Prostate gland (tissue), 2 donors: ENCODE measurements at regions not wholly inside any gene's neighbourhood (a gene's known extent, or its start where the extent isn't known, plus 50 kb on each side); places are given as distances from the start of the nearest gene placed in this dataset.
"Not testable (repeated sequence)": the region's sequence is repeated elsewhere in the genome, so short reads cannot be mapped to it uniquely, and the experiment has no call there.

Source experiments
- DNase-seq: peaks from one replicate; pipeline ENCODE4 v3.0.0-alpha.2; 2019; ENCODE audit warnings: low spot score
- H3K27ac ChIP-seq, 2 donors: fragments of 200-600 bp; sonication (generic); 2 replicates each; pipeline ENCODE4 v1.5.1; 2017 to 2019
- H3K27me3 ChIP-seq: fragments of 200-600 bp; sonication (generic); replicated peaks from 2 replicates; pipeline ENCODE4 v1.5.1; 2019; ENCODE audit not compliant: insufficient read depth
- H3K36me3 ChIP-seq, 2 donors: fragments of 200-600 bp; sonication (generic); 1 replicate in 1 of 2; 2 replicates in 1 of 2; pipeline versions ENCODE4 v1.5.1 to v1.8.1; 2017 to 2019
- H3K4me1 ChIP-seq: fragments of 200-600 bp; sonication (generic); replicated peaks from 2 replicates; pipeline ENCODE4 v1.5.1; 2019
- H3K4me3 ChIP-seq, 2 donors: fragments of 200-600 bp; sonication (generic); 2 replicates each; pipeline ENCODE4 v1.5.1; 2017 to 2019
- H3K9me3 ChIP-seq: fragments of 200-600 bp; sonication (generic); 2 replicates; pipeline ENCODE4 v1.5.1; 2017
- POLR2A ChIP-seq: fragments of 450-650 bp; IDR thresholded peaks from one replicate; pipeline ENCODE4 v1.6.1; 2016; ENCODE audit warnings: antibody characterized with exemption, mild to moderate bottlenecking
- POLR2AphosphoS5 ChIP-seq: sonication (generic); formaldehyde crosslinking; IDR thresholded peaks from one replicate; pipeline ENCODE4 v1.6.1; 2017; ENCODE audit warnings: antibody characterized with exemption
- WGBS: methylation state at CpG from one replicate; pipeline ENCODE4 v1.1.5; 2018; 5-methylcytosine and 5-hydroxymethylcytosine counted together
- intact Hi-C: fragments of 100-400 bp; cut with DNase I; formaldehyde crosslinking; loops from one replicate; pipeline ENCODE4 v1.14.2; 2022
- TF ChIP-seq, protein P1 (sequence below), 4 experiments: fragments of 200-600 bp in 2 of 4; fragments of 450-650 bp in 2 of 4; sonication (generic) in 2 of 4; IDR thresholded peaks; 1 replicate in 3 of 4; 2 replicates in 1 of 4; pipeline ENCODE4 v1.5.1; 2016 to 2019; ENCODE audit warnings: antibody characterized with exemption in 4 of 4, mild to moderate bottlenecking in 2 of 4, moderate library complexity in 2 of 4

DNA sequence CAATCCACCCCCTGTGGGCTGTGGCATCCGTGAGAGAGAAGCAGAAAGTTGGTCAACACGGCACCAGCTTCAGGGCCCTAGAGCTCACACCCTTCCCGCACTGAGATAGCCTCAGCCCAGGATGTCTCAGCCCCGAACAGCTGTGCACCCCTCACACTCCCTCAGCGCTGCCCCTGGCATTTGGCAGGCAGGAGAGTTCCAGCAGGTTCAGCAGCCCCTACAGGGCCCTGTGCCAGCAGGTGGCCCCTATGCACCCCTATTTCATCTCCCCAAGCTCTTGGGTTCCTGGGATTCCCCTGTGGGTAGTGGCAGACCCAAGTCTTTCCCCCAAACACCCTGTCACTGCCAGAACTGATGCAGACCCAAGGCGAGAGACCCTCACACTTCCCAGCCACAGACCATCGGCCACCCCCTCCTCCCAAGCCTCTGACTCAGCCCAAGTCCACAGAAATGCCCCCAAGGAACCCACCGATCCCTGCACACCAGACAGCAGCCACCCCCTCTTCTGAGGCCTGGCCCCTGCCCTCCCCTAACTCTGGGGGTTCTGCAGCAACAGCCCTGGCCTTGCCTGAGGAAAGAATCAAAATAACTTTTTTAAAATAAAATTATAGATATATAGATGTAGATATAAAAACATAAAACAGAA lies 183.6 kb downstream of the IGLL1 start:
- 75% methylated on average over 7 of the region's 8 CpGs for WGBS
- no peak overlapping the region for H3K4me3 ChIP-seq
- no peak for TF ChIP-seq POLR2AphosphoS5
- TF ChIP-seq, protein P1, sequence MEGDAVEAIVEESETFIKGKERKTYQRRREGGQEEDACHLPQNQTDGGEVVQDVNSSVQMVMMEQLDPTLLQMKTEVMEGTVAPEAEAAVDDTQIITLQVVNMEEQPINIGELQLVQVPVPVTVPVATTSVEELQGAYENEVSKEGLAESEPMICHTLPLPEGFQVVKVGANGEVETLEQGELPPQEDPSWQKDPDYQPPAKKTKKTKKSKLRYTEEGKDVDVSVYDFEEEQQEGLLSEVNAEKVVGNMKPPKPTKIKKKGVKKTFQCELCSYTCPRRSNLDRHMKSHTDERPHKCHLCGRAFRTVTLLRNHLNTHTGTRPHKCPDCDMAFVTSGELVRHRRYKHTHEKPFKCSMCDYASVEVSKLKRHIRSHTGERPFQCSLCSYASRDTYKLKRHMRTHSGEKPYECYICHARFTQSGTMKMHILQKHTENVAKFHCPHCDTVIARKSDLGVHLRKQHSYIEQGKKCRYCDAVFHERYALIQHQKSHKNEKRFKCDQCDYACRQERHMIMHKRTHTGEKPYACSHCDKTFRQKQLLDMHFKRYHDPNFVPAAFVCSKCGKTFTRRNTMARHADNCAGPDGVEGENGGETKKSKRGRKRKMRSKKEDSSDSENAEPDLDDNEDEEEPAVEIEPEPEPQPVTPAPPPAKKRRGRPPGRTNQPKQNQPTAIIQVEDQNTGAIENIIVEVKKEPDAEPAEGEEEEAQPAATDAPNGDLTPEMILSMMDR (IDR thresholded peaks at IDR 0.05) = no peak
- TF ChIP-seq POLR2A = no peak
- peak overlapping the region in 1 of 2 donors; percentile 7 for H3K27ac ChIP-seq
- no peaks in the 10 kb centered on the region for H3K27me3 ChIP-seq
- DNase-seq = no peak
- no peaks in the 10 kb centered on the region for H3K9me3 ChIP-seq
- H3K36me3 ChIP-seq = no peaks in the 10 kb centered on the region
- intact Hi-C loops = no loop called here
- peaks cover 4% of the 10 kb centered on the region for H3K4me1 ChIP-seq

DNA sequence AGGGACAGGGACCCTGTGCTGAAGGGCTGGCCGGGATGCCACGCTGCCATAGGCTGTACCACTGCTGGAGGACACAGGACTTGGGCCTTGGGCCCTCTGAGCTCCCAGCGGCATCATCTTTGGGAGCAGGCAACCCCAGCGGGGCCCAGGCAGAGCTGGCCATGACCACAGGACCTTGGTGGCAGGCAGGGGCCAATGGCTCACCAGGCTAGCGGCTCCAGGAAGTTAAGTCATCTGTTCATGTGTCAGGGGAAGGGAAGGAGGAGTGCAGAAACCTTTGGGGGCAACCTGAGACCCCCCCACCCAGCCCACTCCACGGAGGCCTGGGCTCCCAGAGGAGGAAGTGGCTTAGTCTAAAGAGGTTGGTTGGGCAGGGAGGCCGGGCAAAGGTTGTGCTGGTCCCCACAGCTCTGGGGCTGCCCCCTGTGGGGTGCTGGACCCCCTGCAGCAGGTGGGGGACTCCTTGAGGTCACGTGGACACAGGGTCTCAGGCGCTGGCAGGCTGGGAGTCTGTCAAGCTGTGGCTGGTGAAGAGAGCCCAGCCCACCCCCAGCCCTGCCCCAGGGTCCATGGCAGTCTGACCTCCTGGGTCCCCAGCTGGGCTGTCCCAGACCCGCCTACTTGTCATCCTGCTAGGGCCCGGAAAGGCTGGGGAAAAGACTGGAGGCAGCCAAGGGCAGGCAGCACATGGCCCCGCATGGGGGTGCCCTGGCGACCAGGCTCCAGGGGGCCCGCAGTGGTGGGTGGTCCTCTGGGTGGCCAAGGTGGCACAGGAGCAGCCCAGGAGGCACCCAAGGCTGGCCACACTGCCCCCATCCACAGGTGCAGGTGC lies 184.3 kb downstream of the IGLL1 start:
- intact Hi-C loops = no loop called here
- Histone ChIP-seq H3K36me3 (no peaks in the 10 kb centered on the region), H3K4me1 (peaks cover 4% of the 10 kb centered on the region), H3K9me3 (no peaks in the 10 kb centered on the region), H3K27me3 (no peaks in the 10 kb centered on the region), H3K4me3 (no peak overlapping the region), H3K27ac (peak overlapping the region in 1 of 2 donors; percentile 7)
- DNase-seq = no peak
- TF ChIP-seq POLR2A (no peak), POLR2AphosphoS5 (no peak)
- TF ChIP-seq, protein P1 (IDR thresholded peaks at IDR 0.05) = no peak
- 87% methylated on average over 11 of the region's 14 CpGs for WGBS

DNA sequence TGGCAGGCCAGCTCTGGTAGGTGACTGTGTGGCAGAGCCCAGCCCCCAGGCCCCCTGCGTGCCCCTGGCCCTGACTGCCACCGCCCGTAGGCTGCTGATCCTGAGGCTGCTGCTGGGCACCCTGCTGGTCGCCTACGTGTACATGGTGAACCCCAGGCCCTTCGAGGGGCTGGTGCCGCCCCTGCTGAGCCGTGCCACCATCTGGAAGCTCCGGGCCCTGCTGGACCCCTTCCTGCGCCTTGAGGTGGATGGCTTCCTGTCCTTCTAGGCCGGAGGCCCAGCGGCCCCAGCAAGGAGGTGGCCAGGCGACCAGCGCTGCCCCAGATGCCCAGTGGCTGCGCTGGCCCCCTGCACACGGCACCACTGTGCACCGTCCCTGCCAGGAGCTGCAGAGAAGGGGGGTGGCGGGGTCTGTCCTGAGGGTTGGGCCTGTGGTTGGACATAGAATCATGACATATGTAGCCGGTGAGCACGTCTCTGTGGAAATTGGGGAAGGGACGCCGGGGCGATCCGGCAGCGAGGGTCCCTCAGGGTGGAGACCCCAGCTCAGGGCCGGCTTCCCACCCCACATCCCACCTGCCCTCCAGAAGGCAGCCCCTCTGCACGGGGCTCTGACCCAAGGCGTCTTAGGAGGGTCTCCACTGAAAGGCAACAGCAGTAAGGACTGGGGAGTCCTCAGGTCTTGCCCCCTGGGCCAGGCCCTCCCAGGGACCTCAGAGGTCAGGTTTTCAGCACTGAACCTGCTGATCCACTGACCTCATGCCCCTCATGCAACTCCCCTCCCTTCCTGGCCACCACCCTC lies 185.4 kb downstream of the IGLL1 start:
- Histone ChIP-seq H3K9me3 (no peaks in the 10 kb centered on the region), H3K36me3 (no peaks in the 10 kb centered on the region), H3K27me3 (no peaks in the 10 kb centered on the region), H3K4me3 (no peak overlapping the region), H3K4me1 (no peaks in the 10 kb centered on the region), H3K27ac (no peak overlapping the region)
- WGBS = 93% methylated on average over 19 of the region's 28 CpGs
- no peak for DNase-seq
- intact Hi-C loops = no loop called here
- TF ChIP-seq POLR2A = no peak
- TF ChIP-seq POLR2AphosphoS5 = no peak
- TF ChIP-seq, protein P1 (IDR thresholded peaks at IDR 0.05) = no peak

DNA sequence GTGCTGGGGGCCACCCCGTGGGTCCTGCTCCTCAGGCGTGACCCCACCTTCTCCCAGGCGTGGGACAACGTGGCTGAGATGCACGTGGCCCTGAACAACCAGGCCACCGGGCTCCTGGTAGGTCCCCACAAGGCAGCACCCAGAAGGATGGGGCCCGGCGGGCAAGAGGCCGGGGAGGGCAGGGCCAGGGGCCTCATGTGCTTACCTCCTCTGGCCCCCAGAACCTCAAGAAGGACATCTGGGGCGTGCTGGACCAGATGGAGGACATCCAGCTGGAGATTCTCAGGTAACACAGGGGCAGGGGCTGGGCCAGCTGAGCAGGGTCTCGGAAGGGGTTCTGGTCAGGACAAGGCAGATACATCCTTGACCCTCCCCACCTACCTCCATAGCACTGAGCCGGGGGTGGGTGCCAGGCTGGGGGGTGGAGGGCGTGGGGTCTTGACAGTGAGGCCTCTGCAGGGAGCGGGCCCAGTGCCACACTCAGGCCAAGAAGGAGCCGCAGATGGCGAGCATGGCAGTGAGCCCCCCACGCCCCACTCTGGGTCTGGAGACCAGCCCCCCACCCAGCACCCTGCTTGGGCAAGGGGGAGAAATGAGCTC lies 186.3 kb downstream of the IGLL1 start:
- no peak overlapping the region for H3K4me3 ChIP-seq
- intact Hi-C loops = no loop called here
- H3K27ac ChIP-seq = no peak overlapping the region
- no peak for DNase-seq
- no peaks in the 10 kb centered on the region for H3K9me3 ChIP-seq
- WGBS = 84% methylated on average over 17 of the region's 17 CpGs
- H3K4me1 ChIP-seq = no peaks in the 10 kb centered on the region
- no peaks in the 10 kb centered on the region for H3K36me3 ChIP-seq
- no peaks in the 10 kb centered on the region for H3K27me3 ChIP-seq
- TF ChIP-seq, protein P1 (IDR thresholded peaks at IDR 0.05) = no peak
- TF ChIP-seq POLR2AphosphoS5 (no peak), POLR2A (no peak)

DNA sequence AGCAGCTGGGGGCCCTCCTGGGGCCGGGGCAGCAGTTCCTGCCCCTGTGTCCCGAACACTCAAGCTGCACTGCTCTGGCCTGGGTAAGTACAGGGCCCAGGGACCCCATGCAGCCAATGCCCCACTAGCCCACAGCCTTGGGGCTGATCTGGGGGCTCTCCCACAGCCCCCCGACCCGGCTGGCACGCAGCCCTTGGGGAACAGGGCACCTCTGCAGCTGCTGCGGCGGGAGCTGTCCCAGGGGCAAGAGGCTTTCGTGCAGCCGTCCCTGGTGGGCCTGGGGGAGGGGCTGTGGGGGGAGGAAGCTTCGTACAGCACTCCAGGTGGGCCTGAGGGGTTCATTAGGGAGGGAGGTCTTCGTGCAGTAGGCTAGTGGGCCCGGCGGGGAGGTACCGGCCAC lies 186.9 kb downstream of the IGLL1 start:
- DNase-seq, H3K36me3 ChIP-seq, H3K27me3 ChIP-seq, H3K9me3 ChIP-seq, H3K4me3 ChIP-seq, H3K4me1 ChIP-seq, H3K27ac ChIP-seq, intact Hi-C loops: not testable (repeated sequence)
- 73% methylated on average over 14 of the region's 14 CpGs for WGBS
